C1 segment of cervical spinal cord (tissue), 14 donors: ENCODE measurements at regions not wholly inside any gene's neighbourhood (a gene's known extent, or its start where the extent isn't known, plus 50 kb on each side); places are given as distances from the start of the nearest gene placed in this dataset.
"Not testable (repeated sequence)": the region's sequence is repeated elsewhere in the genome, so short reads cannot be mapped to it uniquely, and the experiment has no call there.

Source experiments
- DNase-seq, 14 donors: peaks; one replicate each; lab custom pipeline; 2025; lab: John Stamatoyannopoulos, UW

DNA sequence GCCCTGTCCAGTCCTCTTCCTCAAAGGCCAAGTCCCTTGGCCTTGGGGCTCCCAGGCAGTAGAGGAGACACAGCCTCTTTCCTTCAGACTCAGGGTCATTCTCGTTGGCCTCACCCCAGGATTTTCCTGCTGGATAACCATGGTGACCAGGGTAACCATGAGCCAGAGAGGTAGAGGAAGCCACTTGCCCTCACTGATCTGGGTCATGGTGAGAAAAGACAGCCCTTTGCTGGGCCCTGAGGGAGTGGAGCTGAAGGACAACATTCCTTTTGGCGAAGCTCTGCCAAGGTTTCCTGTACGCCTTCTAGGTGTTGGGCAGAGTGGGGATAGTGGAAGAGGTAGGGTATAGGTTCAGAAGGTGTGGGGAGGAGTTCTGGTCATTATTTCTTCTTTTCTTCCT is 53.1 kb upstream of the WNT4 start:
- DNase-seq: no peak

DNA sequence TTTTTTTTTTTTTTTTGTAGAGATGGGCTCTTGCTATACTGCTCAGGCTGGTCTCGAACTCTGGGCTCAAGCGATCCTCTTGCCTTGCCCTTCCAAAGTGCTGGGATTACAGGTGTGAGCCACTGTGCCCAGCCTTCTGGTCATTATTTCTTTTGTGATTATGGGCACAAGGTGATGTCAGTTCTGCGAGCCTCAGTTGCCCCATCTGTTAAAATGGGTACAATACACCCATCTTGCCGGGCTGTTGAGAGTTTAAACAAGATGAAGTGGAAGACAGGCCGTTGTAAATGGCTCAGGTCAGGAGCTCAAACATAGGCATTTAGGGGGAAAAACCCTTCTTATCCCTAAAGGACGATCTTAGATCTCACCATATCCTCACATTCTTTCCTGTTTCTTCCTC is 53.7 kb upstream of the WNT4 start:
- no peak for DNase-seq

DNA sequence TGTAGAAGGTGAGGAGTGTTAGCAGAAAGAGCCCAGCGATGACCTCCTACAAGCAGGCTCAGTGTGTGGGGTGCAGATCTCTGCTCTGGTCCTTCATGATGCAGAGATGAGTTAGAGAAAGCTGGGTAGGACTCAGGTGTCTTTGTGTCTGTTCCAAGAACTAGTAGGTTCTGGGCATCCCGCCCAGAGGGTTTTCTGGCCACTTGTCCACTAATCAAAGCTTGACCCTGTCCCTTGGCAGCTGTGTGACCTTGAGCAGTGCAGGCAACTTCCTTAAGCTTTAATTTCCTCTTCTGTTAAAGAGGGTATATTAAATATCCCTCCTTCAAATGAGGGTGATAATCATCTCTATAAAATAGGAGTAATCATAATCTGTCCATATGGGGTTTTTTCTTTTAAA is 54.7 kb upstream of the WNT4 start:
- DNase-seq: no peak

DNA sequence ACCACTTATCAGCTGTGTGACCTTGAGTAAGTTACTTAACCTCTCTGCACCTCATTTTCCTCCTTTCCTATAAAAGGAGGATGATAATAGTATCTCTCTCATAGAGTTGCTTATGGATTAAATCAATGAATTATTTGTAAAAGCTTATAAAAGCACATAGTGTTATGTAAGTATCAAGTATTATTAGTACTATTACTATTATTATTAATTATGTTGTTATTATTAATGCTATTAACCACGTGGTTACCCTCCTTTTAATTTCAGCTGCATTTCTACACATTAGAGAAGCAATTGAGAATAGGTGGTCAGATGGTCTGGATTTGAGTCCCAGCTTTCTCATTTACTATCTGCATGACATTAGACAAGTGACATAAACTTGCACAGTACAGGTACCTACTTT is 58.1 kb upstream of the WNT4 start:
- DNase-seq: no peak

DNA sequence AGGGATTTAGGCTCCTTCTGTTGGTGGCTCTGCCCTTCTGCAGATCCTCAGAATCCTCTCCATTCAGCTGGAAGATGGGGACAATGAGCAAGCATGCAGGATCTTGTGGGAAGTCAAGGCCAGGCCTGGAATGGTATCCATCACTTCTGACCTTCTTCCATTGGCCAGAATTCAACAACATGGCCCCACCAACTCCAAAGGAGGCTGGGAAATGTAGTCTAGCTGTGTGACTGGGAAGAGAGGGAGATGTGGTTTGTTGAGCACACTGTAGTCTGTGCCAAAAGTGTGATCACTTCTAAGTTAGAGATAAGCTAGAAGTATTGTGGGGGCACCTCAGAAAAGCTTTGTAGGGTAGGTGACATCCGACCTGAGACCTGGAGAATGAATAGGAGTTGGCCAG is 60.4 kb upstream of the WNT4 start:
- no peak for DNase-seq

DNA sequence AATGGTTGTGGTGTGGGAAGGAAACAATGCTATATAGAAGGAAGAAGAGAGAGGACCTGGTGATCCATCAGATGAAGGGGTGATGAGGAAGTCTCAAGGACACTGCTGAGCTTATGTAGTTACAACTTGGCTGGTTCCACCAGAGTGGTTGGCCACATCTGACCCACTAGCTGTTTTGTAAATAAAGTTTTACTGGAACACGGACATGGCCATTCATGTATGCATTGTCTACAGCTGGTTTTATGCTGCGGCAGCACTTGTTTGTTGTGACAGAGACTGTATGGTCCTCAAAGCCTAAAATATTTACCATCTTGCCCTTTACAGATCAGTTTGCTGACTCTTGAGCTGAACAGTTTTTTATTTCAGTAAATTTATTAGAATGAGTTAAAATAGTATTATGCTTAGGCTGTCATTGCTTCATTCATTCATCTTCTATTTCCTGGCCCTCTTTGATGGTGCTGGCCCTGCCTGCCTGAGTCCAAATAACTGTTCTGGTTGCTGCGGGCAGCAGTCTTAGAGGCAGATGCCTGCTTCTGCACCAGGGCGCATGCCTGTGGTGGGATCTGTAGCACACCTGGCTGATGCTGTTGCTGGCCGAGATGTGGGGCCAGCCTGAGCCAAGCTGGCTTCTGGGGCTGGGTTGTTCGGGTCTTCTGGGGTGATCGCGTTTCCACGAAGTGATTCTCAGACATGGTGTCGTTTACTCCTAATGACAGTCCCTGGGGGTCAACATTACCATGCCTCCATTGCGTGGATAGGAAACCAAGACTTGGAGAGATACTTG is 61.4 kb upstream of the WNT4 start:
- no peak for DNase-seq

DNA sequence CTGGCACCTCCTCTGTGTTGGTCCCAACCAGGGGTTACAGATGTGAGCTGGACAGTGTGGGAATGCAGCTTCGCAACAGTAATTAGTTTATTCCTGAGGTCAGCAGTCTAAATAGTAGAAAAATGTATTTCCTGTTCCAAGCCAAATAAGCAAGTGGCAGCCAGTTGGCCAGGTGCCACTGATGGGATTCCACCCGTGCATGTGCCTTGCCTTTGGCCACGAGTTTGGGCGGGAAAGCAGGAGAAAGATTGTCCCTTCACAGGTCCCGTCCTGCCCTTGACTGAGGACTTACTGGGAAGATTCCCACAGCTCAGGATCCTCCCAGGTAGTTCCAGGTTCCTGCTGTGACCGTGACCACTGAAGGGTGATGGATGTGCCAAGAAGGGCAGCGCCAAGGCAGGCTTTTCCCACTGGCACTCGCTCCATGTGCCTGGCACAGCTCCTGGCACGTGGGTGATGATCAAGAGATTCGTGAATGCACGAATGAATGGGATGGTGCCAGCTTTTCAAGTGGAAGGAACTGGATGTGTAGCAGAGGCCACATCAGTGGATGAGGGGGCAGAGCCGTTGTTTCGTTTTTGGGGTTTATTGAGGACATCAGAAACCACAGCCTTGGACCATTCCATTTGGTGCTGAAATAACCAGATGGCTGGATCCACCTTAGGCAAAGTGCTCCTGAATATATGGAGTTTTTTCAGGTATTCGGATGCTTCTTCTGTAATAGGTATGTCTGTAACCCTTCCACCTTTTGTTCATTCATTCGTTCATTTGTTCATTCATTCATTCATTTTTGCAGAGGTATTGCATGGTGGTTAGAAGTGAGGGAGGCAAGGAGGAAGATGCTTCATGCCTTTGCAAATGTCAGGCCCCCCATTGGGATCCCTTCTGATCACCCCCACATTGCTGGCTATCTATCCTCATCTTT is 62.4 kb upstream of the WNT4 start:
- DNase-seq: peak in 1 of 14 donors; percentile 9

DNA sequence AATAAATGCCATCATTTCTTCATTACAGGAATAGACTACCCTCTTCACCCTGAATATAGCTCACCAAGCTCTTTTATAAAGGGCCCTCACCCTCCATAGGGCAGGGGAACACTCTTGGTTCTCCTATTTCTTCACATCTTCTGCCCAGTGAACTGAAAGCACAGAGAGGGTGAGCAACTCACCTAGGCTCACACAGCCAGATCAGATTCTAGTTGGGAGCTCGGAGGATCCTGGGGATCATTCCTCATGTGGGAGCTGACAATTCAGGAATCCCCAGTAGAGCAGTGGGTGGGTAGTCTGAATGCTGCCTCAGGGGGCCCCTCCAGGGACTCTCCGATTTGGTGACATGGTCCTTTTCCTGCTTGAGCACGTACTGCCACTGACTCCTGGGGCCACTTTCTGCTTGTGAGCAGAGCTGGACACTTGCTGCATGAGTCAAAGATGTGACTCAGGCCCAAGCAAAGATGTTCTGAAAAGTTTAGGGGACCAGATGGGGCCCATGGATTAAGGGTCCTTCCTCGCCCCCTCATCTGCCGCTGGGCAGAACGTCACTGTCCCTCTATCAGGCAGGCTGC is 63.7 kb upstream of the WNT4 start:
- DNase-seq: no peak

DNA sequence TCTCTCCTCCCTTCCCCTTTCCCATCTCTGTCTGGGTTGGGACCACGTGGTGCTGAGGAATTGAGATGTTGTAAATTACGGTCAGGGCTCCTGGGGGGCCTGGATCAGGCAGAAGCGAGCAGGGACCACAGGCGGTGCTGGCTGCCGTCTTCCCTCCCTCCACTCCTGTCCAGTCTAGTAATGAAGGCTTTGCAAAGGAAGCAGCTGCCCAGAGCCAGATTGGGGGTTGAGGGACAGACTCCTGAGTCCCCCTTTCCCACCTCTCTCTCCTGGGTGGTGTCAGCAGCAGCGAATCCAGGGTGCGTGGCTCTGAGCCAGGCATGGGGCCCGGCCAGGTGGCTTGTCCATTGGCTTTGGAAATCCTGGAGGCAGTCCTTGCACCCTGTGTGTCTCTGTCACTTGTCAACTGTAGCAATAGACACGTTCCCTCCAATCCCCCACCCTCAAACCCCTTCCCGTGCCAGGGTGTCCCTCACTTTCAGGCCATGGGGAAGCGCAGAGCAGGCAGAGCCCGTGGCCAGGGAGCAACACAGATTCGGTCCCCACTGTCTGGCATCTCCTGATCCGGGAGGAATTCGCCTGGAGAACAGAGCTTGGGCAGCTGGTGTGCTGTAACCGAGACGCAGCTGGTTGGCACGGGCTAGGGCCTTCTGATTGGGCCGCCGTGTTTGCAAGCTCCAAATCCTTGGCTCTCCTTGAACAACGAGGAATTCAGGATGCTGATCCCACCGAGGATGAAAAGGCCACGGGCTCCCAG is 64.8 kb upstream of the WNT4 start:
- DNase-seq: peak in 1 of 14 donors; percentile 9

DNA sequence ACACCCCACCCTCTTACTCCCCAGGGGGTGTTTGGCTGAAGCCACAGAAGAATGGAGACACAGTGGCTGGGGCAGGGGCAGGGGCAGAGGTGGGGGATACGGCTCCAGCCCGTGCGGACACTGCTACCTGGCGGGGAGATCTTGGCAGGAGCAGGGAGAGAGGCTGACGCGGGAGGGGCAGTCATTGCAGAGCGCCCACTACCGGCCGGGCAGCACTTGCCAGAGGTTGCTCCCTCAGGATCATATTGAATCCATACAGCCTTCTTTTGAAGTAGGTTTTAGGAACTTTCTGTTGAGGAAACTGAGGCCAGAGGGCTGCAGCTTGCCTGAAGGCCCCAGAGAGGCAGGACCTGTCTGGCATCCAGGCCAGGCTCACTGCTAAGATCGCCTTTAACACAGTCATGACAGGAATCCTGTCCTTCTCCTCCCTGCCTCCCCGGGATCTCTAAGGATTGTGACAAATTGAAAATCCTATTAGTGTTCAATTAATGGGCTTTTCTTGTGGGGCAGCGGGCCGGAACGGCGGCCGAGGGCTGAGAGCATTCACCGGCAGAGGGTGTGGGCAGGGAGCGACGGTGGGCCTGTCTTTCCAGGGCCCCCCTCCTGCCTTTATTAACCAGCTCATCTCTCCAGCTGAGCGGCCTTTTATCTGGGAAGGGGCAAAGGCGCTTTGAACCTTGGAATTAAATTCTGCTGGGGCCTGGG is 65.5 kb upstream of the WNT4 start:
- DNase-seq: no peak

DNA sequence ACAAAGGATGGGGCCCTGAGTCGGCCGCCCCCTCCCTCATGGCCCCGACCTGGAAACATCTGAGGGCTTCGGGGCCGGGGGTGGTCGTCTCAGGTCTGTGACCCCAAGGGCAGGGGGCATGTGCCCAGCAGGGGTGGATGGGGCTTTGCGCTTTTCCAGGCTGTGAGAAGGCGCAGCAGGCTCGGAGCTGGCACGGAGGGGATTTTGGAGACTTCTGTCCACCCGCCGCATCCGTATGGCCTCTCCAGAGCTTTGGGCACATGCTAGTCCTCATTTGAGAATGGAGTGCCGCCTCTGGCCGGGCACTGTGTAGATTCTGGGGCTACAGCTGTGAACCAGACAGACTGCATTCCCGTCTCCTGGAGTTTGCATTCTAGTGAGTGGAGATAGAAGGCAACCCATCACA is 66.1 kb upstream of the WNT4 start:
- DNase-seq: no peak

DNA sequence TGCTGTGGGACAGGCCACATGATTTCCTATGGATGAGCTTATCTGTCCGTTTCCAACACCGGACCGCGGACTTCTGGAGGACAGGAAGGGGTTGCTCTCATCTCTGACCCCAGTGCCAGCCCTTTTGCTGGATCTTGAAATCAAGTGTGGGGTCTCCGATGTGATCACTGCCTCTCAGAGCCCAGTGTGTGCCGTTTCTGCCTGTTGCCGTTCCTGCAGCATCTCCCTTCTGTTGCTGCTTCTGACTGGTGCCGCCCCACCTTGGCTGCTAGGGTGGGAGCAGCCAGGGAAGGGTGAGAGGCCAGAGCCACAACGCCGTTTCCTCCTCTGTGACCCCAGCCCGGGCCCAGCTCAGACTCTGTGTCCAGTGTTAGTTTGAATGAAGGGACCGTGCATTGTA is 67.3 kb upstream of the WNT4 start:
- no peak for DNase-seq

DNA sequence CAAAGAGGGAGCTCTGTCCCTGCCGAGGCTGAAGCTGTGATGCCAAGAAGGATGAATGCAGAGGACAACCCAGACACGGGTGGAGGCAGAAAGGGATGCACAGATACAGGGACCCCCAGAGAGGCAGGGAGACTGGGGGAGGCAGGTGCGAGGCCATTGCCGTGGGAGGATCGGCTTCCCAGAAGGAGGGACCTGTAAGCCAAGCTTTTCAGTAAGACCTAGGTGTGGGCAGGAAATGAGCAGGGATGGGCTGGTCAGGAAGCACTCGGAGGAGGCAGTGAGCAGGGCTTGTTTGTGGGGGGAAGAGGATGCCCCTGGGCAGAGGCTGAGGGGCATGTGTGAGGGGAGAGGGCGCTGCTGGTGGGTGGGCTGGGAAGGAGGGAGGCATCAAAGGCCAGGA is 67.7 kb upstream of the WNT4 start:
- no peak for DNase-seq

DNA sequence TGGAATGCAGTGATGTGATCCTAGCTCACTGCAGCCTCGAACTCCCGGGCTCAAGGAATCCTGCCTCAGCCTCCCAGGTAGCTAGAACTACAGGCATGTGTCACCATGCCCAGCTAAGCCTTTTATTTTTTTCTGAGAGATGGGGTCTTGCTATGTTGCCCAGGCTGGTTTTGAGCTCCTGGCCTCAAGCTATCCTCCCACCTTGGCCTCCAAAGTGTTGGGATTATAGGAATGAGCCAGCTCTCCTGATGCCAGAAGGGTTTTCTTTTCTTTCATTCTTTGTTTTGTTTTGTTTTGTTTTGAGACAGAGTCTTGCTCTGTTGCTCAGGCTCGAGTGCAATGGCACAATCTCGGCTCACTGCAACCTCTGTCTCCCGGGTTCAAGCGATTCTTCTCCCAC is 68.6 kb upstream of the WNT4 start:
- not testable (repeated sequence) for DNase-seq

DNA sequence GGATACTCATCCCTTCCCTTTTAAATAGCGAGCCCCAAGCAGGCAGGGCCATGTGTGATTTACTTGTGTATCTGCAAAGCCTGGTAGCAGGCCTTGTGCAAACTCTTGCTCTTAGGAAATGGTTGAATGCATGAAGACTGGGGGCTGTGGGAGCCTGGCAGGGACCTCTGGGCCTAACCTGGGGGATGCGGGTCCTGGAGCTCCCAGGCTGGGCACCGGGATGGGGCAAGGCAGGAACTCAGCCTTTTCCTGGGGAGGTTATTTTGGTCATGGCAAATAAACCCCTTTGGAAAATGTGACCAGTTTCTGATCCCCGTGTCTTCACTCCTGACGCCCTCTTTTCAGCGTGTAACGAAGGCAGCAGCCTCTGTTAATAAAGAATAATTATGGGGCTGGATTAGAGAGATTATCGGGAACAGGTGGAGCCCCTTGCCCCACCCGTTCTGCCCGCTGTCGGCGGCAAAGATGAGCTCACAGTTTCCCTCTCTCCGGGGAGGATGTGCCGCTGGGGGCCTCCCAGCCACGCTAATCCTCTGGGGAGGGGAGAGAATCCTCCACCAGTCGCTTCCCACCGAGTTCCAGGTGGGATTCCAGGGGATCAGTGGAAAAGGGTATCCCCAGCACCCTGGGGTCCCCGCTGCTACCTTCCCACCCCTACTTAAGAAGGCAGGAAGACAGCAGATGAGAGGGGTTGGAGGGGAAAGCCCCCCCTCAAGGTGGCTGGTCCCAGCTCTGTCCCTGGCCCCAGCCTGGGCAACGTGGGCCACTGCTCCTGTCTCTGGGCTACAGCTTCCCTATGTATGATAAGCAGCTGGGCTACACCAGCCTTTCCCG is 69.7 kb upstream of the WNT4 start:
- DNase-seq: no peak

DNA sequence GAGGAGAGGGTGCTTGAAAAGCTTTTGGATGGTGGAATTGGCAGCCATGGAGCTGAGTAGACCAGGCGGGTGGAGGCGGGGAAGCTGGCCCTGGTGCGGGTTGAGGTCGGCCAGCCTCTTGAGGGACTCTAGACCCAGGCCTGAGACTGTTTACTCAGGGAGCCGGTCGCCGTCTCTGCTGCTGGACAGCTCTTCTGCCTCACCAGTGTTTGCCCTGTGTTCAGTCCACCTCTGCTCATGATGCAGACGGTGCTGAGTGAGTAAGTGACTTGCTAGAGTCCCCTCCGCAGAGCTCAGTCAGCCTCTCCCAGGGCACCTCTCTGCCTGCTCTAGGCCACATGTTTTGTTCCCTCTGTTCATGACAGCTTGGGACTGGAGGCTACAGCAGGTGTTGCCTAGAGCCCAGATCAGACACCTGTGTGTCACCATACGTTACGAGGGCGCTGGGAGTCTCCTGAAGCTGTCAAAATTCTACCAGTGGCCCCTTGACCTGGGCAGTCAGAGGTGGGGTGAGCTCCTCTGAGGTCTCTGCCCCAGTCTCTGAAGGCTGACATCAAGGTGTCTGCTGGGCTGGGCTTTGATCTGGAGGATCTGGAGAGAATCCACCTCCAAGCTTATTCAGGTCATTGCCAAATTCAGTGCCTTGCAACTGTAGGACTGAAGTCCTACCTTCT is 73.5 kb upstream of the WNT4 start:
- DNase-seq: no peak

DNA sequence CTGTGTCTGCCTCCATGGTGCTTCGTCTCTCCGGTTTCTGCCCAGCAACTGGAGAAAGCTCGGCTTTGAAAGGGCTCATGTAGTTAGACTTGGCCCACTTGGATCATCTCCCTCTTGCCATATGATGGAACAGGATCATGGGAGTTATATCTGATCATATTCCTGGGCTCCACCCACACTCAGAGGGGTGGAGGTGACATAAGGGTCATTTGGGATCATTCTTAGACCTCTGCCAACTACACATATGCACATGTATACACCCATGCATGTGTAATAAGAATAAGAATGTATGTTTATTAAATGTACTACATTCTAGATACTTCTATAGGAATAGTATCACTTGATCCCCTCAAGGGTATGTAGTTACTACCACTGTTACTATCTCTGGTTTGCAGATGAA is 74.1 kb upstream of the WNT4 start:
- DNase-seq: no peak

DNA sequence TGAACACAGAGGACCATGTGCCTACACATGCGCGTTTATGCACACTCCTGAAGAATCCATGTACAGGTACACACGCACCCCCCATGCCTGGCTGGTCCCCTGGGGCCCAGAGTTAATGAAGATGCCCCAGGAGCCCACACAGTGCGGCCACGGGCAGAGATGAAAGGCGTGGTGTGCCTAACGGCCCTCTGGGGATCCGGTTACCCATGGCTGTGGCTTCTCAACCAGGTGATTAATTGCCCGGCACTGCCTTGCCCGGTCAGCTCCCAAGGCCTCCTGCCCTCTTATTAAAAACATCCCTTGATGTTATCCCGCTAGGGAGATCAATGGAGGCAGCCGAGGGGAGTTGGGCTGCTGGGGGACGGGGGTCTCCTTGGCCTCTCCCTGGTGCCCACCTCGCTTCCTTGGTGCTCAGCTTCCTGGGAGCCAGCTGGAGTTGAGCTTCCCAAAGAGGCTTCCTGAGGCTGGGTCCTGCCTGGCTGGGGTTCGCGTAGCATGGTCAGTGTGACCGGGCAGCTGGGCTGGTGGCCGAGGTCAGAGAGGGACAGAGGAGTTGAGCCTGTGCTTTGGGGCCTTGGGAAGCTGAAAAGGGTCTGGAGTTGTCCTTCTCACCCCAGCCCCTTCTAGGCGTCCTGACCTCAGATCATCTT is 75.0 kb upstream of the WNT4 start:
- no peak for DNase-seq

DNA sequence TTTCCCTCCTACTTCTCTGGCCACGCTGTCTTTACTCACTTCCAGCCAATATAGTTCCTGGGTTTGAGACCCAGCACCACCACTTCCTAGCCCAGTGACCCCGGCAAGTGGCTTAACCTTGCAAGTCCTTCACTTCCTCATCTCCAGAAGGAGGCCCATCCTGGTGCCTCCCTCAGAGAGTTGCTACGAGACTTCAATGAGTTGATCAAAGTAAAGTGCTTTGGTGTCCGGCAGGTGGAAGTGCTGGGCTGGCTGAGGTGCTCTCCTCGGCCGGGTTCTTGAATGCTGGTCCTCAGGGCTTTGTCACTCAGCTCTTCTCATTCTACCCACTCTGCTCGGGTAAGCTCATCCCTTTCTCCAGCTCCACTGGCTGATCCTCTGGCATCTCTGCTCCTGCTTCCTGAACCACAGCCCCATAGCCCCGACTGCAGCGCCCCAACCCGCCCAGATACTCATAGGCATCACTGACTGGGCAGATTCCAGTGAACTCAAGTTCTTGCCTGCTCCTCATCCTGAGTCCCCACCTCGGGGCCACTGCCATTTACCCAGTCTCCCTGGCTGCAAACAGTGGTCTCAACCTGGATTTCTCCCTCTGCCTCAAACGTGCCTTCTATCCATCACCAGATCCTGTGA is 75.8 kb upstream of the WNT4 start:
- DNase-seq: no peak
